Ishikawa (cell line): ENCODE measurements at regions not wholly inside any gene's neighbourhood (a gene's known extent, or its start where the extent isn't known, plus 50 kb on each side); places are given as distances from the start of the nearest gene placed in this dataset.

Experiments
- MAX ChIP-seq: IDR thresholded peaks from 2 replicates; pipeline ENCODE4 v1.6.1; 2012
- NFIC ChIP-seq: IDR thresholded peaks from 2 replicates; pipeline ENCODE4 v1.6.1; 2012
- RAD21 ChIP-seq: IDR thresholded peaks from 2 replicates; pipeline ENCODE4 v1.6.1; 2012; ENCODE audit warnings: low read depth
- REST ChIP-seq: IDR thresholded peaks from 2 replicates; pipeline ENCODE4 v1.6.1; 2012; ENCODE audit warnings: low read depth, mild to moderate bottlenecking
- TAF1 ChIP-seq: IDR thresholded peaks from 2 replicates; pipeline ENCODE4 v1.6.1; 2012; ENCODE audit warnings: low read depth, mild to moderate bottlenecking
- TCF12 ChIP-seq: IDR thresholded peaks from 2 replicates; pipeline ENCODE4 v1.6.1; 2012; ENCODE audit warnings: low read depth
- YY1 ChIP-seq: IDR thresholded peaks from 2 replicates; pipeline ENCODE4 v1.6.1; 2012; ENCODE audit warnings: low read depth

- TF ChIP-seq MAX (no peak), RAD21 (no peak), TCF12 (no peak), TAF1 (no peak), NFIC (no peak), REST (no peak), YY1 (no peak)
Measured at GRCh38 chr6:40661726-40662125, 74.6 kb upstream of the LRFN2 start.
